OCI-LY3 (cell line): ENCODE measurements at regions not wholly inside any gene's neighbourhood (a gene's known extent, or its start where the extent isn't known, plus 50 kb on each side); places are given as distances from the start of the nearest gene placed in this dataset.

Experiments
- CTCF ChIP-seq: fragments of 200-600, 300-600 bp; sonication (generic); IDR thresholded peaks from 2 replicates; pipeline ENCODE4 v1.5.1; 2014; ENCODE audit warnings: antibody characterized with exemption, low read length, low read depth
- EZH2phosphoT487 ChIP-seq: fragments of 200-600 bp; shearing (Covaris generic); IDR thresholded peaks from 2 replicates; pipeline ENCODE4 v1.6.1; 2018; ENCODE audit warnings: antibody characterized with exemption, mixed run types, low read depth

GRCh38 chr6:147054871-147055270, 149.3 kb upstream of the STXBP5 start:
- TF ChIP-seq CTCF = no peak
- no peak for TF ChIP-seq EZH2phosphoT487
